ENCODE measurements at regions not wholly inside any gene's neighbourhood (a gene's known extent, or its start where the extent isn't known, plus 50 kb on each side); places are given as distances from the start of the nearest gene placed in this dataset.
"Not testable (repeated sequence)": the region's sequence is repeated elsewhere in the genome, so short reads cannot be mapped to it uniquely, and the experiment has no call there.

DNA sequence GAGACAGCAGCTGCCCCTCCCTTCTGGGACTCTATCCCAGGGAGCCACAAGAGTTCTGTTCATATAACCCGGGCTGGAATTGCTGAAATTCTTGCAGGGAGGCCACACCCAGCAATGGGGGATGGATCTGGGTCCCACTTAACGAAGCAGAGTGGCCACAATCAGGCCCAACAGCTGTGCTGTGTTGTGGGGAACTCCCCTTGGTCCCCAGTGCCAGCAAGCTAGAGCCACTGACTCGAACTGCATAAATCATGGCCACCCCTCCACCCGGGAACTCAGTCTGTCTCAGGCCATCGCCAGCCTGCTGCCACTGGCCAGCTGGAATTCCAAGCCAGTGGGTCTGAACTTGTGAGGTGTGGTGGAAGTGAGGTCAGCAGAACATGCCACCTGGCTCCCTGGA, 111.1 kb downstream of the KLF8 start:
- DNase-seq (ENCODE audit: low read depth in 2 of 2): no peak

DNA sequence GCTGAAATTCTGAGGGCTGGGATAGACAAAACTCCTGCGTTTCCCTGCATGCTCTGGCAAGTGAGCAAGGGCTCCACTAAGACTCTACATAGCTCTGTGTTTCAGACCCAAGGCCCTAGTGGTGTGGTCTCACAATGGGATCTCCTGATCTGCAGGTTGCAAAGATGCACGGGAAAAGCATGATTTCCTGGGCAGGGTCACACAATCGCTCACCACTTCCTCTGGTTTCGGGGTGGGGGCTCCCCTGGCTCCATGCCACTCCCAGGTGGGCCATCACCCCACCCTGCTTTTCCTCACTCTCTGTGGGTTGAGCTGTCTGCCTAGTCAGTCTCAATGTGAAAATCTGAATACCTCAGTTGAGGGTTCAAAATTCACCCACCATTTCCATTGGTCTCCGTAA, 111.5 kb downstream of the KLF8 start:
- DNase-seq (ENCODE audit: low read depth in 2 of 2): no peak

DNA sequence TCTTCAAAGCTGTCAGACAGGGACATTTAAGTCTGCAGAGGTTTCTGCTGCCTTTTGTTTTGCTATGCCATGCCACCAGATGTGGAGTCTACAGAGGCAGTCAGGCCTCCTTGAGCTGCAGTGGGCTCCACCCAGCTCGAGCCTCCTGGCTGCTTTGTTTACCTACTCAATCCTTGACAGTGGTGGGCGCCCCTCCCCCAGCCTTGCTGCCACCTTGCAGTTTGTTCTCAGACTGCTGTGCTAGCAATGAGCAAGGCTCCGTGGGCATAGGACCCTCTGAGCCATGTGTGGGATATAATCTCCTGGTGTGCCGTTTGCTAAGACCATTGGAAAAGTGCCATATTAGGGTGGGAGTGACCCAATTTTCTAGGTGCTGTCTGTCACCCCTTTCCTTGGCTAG, 126.0 kb downstream of the KLF8 start:
- DNase-seq (ENCODE audit: low read depth in 2 of 2): not testable (repeated sequence)

DNA sequence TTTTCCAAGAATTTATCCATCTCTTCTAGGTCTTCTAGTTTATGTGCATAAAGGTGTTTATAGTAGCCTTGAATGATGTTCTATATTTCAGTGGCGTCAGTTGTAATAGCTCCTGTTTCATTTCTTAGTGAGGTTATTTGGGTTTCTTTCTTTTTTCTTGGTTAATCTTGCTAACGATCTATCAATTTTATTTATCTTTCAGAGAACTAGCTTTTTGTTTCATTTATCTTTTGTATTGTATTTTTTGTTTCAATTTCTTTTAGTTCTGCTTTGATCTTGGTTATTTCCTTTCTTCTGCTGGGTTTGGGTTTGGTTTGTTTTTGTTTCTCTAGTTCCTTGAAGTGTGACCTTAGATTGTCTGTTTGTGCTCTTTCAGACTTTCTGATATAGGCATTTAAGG, 133.0 kb downstream of the KLF8 start:
- not testable (repeated sequence) for DNase-seq (ENCODE audit: low read depth in 2 of 2)

DNA sequence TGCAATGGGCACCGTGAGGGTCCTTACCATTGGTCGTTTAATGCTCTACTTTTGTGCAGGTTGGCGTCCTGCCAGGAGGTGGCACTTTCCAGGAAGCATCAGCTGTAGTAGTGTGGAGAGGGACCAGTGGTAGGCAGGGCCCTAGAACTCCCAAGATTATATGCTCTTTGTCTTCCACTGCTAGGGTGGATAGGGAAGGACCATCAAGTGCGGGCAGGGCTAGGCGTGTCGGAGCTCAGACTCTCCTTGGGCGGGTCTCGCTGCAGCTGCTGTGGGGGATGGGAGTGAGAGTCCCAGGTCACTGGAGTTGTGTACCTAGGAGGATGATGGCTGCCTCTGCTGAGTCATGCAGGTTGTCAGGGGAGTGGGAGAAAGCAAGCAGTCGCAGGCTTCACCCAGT, 134.7 kb downstream of the KLF8 start:
- no peak for DNase-seq (ENCODE audit: low read depth in 2 of 2)

DNA sequence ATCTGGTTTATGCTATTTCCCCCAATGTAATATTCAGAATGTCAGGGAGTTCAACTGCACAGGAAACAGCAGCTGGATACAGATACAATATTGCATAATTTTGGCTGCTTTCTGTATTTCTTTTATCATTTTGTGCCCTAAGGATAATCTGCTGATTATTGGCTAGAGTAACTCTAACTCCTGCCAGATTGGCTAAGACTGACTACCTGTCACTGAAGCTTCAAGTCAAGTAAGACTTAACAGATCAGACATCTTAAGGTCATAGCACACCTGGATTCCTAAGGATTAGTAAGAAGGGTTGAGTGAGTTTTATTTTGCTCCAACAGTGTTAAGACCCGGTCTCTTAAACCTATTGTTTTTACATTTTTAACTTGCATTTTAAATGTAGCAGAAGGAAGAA, 136.8 kb downstream of the KLF8 start:
- no peak for DNase-seq (ENCODE audit: low read depth in 2 of 2)

DNA sequence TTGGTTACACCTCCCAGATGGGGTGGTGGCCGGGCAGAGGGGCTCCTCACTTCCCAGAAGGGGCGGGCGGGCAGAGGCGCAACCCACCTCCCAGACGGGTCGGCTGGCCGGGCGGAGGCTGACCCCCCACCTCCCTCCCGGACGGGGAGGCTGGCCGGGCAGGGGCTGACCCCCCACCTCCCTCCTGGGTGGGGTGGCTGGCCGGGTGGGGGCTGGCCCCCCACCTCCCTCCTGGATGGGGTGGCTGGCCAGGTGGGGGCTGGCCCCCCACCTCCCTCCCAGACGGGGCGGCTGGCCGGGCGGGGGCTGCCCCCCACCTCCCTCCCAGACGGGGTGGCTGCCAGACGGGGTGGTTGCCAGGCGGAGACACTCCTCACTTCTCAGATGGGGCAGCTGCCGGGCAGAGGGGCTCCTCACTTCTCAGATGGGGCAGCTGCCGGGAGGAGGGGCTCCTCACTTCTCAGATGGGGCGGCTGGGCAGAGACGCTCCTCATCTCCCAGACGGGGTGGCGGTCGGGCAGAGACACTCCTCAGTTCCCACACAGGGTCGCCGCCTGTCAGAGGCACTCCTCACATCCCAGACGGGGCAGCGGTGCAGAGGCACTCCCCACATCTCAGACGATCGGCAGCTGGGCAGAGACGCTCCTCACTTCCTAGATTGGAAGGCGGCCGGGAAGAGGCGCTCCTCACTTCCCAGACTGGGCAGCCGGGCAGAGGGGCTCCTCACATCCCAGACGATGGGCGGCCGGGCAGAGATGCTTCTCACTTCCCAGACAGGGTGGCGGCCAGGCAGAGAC, 148.0 kb downstream of the KLF8 start:
- DNase-seq (ENCODE audit: low read depth in 2 of 2): not testable (repeated sequence)

DNA sequence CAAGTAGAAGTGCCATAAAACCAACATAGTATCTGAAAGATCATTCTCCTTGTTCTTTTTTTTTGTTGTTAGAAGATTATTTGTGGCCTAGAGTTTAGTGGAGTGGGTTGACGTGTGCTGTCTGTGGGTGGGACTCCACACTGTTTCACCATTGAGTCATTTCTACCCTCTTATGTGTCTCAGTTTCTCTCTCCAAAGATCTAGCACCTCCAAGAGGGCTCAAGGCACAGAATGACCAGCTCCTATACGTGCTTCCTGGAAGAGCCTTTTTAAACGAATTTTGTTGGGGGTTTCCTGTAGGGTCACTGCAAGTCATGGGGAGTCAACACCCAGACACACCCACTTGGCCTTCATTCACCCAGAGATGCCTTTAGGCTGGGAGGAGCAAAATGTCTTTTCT, 150.1 kb downstream of the KLF8 start:
- DNase-seq (ENCODE audit: low read depth in 2 of 2): no peak

DNA sequence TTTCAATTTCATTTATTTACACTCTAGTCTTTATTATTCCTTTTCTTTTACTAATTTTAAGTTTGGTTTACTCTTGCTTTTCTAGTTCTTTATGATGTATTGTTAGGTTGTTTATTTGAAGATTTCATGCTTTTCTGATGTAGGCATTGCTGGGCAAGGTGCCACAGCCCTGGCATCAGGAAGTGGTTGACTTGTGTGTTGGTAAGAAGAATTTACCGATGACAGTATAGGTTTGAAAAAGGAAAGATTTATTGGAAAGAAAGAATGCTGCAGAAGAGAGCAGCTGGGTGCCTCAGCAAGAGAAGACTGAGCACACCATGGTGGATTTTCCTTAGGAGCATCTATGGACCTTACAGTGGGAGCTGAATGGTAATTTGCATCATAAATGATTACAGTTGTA, 153.2 kb downstream of the KLF8 start:
- DNase-seq (ENCODE audit: low read depth in 2 of 2): no peak

DNA sequence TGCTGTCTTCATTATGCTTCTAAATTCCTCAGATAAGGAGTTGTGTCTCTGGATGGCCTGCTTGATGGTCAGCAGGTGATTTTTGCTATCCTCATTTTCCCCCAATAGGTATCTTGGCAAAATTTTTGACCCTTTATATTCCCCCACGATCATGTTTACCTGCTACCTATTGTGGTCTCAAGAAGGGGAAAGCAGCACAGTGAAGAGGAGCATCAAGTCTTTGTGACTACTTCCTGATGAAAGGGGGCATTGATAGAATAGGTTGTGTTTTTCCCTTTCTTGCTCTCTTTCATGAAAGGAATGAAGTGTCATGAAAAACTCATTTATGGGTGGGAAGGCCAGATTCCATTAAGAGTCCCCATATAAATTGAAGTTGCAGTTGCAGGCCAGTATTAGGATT, 153.8 kb downstream of the KLF8 start:
- no peak for DNase-seq (ENCODE audit: low read depth in 2 of 2)

DNA sequence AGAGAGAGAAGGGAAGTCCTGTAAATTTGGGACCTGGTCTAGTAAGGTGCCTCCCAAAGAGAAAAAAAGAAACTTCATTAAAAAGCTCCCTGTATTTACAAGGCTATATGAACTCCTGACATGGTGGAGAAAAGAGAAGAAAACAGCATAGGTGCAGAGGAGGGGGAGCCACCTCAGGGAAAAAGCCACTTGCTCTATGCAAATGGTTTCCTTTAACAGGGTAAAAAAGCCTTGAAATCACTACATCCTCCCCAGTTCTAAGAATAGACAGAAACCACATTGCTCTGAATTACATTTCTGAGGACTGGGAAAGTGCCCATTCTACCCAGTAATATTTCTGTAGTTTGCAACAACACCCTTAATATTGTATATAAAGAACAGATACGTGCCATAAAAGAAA, 165.5 kb downstream of the KLF8 start:
- no peak for DNase-seq (ENCODE audit: low read depth in 2 of 2)

DNA sequence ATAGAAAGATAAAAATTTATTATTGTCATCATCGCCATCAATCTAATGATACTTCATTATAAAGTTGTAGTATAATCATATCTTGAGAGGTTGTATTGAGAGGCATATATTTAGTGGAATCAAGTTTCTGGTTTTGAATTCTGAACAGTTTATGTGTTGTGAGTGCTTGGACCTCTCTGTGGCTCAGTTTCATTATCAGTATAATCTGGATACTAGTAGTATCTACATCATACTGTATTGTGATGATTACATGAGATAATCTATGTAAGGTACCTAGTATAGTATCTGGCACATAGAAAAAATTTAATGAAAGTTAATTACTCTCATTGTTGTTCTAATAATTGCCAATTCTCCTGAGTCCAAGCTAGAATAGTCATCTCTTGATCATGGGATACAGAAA, 161.2 kb upstream of the UBQLN2 start:
- no peak for DNase-seq (ENCODE audit: low read depth in 2 of 2)

DNA sequence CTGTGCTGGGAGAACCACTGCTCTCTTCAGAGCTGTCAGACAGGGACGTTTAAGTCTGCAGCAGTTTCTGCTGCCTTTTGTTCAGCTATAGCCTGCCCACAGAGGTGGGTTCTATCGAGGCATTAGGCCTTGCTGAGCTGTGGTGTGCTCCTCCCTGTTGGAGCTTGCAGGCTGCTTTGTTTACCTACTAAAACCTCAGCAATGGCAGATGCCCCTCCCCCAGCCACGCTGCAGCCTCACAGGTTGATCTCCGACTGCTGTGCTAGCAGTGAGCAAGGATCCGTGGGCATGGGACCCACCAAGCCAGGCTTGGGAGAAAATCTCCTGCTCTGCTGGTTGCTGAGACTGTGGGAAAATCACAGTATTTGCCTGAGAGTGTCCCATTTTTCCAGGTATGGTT, 133.8 kb upstream of the UBQLN2 start:
- no peak for DNase-seq (ENCODE audit: low read depth in 2 of 2)

DNA sequence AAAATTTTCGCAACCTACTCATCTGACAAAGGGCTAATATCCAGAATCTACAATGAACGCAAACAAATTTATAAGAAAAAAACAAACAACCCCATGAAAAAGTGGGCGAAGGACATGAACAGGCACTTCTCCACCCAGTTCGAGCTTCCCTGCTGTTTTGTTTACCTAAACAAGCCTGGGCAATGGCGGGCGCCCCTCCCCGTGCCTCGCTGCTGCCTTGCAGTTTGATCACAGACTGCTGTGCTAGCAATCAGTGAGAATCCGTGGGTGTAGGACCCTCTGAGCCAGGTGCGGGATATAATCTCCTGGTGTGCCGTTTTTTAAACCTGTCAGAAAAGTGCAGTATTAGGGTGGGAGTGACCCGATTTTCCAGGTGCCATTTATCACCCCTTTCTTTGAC, 111.4 kb upstream of the UBQLN2 start:
- not testable (repeated sequence) for DNase-seq (ENCODE audit: low read depth in 2 of 2)

DNA sequence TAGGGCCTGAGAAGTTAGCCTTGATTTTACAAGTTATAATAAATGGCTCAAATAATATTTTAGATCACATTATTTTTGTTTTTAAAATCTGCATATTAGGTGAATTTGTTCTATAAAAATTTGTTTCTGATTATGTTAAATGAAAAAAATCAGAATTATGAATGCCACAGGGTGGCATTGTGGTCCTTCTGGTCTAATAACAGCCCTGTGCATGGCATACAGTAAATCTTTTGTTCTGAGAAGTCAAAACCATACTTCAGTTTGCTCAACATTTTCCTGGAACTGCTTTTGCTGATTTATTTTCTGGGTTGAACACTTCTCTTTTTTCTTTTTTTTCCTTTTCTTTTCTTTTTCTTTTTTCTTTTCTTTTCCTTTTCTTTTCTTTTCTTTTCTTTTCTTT, 101.0 kb upstream of the UBQLN2 start:
- DNase-seq (ENCODE audit: low read depth in 2 of 2): peak in 1 of 2 donors; percentile 5

DNA sequence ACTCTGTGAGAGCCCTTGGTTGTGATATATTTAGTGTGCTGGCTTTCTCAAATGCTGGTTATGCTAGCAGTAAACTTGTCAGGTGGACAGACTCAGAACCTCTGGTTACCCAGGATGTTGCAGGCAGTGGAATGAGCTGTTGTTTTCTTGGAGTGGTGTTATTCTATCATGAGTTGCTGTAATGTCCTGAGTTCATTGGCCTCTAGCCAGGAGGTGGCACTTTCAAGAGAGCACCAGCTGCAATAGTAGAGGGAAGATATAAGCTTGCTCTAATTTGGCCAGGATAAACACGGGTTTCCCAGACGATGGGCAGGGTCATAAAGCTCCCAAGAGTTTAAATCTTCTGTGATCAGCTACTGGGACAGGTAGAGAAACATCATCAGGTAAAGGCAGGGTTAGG, 95.0 kb upstream of the UBQLN2 start:
- DNase-seq (ENCODE audit: low read depth in 2 of 2): no peak

DNA sequence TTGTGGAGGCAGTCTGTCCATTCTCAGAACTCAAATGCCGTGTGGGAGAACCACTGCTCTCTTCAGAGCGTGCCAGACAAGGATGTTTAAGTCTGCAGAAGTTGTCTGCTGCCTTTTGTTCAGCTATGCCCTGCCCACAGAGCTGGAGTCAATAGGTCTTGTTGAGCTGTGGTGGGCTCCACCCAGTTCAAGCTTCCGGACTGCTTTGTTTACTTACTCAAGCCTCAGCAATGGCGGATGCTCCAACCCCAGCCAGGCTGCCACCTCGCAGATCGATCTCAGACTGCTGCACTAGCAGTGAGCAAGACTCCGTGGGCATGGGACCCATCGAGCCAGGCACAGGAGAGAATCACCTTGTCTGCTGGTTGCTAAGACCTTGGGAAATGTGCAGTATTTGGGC, 68.5 kb upstream of the UBQLN2 start:
- not testable (repeated sequence) for DNase-seq (ENCODE audit: low read depth in 2 of 2)

DNA sequence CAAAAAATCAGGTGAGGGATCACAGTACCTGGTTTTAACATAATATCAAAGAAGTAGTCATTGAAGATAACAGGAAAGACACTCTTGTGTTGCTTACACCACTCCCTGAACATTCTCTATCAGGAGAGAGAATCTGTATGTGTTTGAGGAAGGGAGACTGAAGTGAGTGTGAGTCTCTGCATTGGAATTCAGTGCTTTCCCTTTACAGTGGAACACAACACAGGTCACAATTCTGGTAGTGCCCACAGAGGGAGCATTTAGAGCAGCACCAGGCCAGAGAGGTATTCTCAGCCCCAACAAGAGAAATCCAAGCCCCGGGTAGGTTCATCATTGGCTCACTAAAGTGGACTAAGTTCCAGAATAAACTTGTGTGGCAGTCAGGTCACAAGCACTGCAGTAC, 64.7 kb upstream of the UBQLN2 start:
- no peak for DNase-seq (ENCODE audit: low read depth in 2 of 2)

DNA sequence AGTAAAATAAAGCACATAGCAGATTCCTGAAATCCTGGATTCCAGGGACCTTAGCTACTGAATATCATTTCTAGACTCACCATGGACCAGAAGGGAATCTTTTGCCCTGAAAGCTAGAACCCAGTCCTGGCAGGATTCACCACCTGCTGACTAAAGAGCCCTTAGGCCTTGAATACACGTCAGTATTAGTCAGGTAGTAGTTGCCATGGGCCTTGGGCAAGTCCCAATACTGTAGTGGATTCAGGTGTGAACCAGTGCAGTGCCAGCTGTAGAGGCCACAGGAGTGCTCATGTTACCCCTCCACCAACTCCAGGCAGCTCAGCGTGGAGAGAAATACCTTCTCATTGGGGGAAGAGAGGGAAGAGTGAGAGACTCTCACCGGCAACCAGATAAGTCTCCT, 64.1 kb upstream of the UBQLN2 start:
- DNase-seq (ENCODE audit: low read depth in 2 of 2): no peak

DNA sequence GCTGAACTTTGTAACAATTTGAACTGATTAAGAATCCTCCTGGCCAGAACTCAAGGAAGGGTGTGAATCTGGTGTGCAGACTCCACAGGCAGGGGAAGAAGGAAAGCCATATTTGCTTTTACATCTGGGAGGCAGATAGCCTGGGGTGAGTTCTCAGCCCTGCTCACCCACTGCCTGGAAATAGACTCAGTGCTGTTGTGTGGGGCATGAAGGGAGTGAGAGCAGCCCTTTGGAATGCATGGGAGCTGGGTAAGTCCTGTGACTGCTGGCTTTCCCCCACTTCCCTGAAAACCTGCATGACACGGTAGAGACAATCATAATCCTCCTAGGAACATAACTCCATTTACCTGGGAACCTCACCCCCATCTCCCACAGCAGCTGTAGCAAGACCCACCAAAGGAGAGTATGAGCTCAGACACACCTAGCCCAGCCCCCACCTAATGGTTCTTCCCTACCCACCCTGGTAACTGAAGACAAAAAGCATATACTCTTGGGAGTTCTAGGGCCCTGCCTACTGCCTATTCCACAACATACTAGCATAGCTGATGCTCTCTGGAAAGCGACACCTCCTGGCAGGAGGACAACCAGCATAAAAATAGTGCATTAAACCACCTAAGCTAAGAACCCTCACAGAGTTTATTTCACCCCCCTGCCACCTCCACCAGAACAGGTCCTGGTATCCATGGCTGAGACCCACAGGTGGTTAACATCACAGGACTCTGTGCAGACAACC, 59.3 kb upstream of the UBQLN2 start:
- no peak for DNase-seq (ENCODE audit: low read depth in 2 of 2)

DNA sequence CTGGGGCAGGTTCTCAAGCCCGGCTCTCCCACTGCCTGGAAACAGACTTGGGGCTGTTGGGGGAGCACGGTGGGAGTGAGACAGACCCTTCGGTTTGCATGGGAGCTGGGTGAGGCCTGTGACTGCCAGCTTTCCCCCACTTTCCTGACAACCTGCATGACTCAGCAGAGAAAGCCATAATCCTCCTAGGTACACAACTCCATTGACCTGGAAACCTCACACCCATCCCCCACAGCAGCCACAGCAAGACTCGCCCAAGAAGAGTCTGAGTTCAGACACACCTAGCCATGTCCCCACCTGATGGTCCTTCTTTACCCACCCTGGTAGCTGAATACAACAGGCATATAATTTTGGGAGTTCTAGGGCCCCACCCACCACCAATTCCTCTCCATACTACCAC, 57.6 kb upstream of the UBQLN2 start:
- DNase-seq (ENCODE audit: low read depth in 2 of 2): no peak
